GM12878 (cell line): ENCODE measurements at regions not wholly inside any gene's neighbourhood (a gene's known extent, or its start where the extent isn't known, plus 50 kb on each side); places are given as distances from the start of the nearest gene placed in this dataset.

Experiments used
- ATAC-seq: fragments of 200-7000 bp; cut with Tn5 transposase; 3 replicates; pipeline ENCODE4 v1.9.1; 2020; ENCODE audit warnings: mild to moderate bottlenecking, moderate library complexity
- BruUV-seq: library from RNA; stranded (reverse); fragments of 400-500 nt; replicated peaks from 2 replicates; lab custom pipeline; 2021; lab: Mats Ljungman, UMichigan
- CTCF ChIA-PET: fragments of 300-600 bp; sonication (Branson Sonifier 250); formaldehyde crosslinking; extraction: SDS; loops from one replicate; lab custom pipeline; 2021; ENCODE audit warnings: inconsistent platforms; lab: Yijun Ruan, JAX
- POLR2A ChIA-PET: fragments of 350-600 bp; formaldehyde crosslinking; extraction: SDS; loops from one replicate; lab custom pipeline; 2021; ENCODE audit warnings: inconsistent platforms; lab: Charles Lee
- RAD21 ChIA-PET: fragments of 300-600 bp; sonication (Branson Sonifier 250); formaldehyde crosslinking; loops from one replicate; lab custom pipeline; 2023; ENCODE audit warnings: antibody characterized with exemption; ENCODE audit not compliant: unreplicated experiment; lab: Charles Lee
- SMC1A ChIA-PET: fragments of 300-600 bp; sonication (Branson Sonifier 250); formaldehyde crosslinking; loops from one replicate; lab custom pipeline; 2023; ENCODE audit not compliant: unreplicated experiment, uncharacterized antibody; lab: Charles Lee
- DNase-seq: peaks from one replicate; pipeline ENCODE4 v3.0.0-alpha.2; 2011; ENCODE audit warnings: low read depth, low spot score
- FAIRE-seq: peaks from 3 replicates; lab custom pipeline; 2011; peaks lifted over from hg19 to GRCh38; lab: Jason Lieb, UNC
- H2AFZ ChIP-seq: 2 replicates; pipeline ENCODE4 v1.6.0; 2011; ENCODE audit warnings: low read depth, low read length, control low read depth; ENCODE audit not compliant: control insufficient read depth
- H3K27ac ChIP-seq: 2 replicates; pipeline ENCODE4 v1.5.1; 2011; ENCODE audit warnings: control low read depth; ENCODE audit not compliant: control insufficient read depth, insufficient read depth
- H3K27me3 ChIP-seq, 2 experiments: replicated peaks in 1 of 2; 2 replicates each; pipeline versions ENCODE4 v1.6.0 to v1.6.1; 2011; ENCODE audit warnings: low read length in 1 of 2; ENCODE audit not compliant: control insufficient read depth in 2 of 2, insufficient read depth in 2 of 2
- H3K36me3 ChIP-seq, 2 experiments: 2 replicates each; pipeline ENCODE4 v1.5.1; 2011; ENCODE audit warnings: low read length in 1 of 2; ENCODE audit not compliant: control insufficient read depth in 2 of 2, insufficient read depth in 2 of 2
- H3K4me1 ChIP-seq: 2 replicates; pipeline ENCODE4 v1.6.1; 2011; ENCODE audit warnings: mild to moderate bottlenecking, low read length, moderate library complexity, mixed read lengths; ENCODE audit not compliant: control insufficient read depth, insufficient read depth
- H3K4me2 ChIP-seq: 2 replicates; pipeline ENCODE4 v1.6.0; 2011; ENCODE audit warnings: control low read depth; ENCODE audit not compliant: control insufficient read depth, insufficient read depth
- H3K4me3 ChIP-seq: fragments of 200-600 bp; sonication (generic); 2 replicates; pipeline ENCODE4 v1.5.1; 2016
- H3K79me2 ChIP-seq: 2 replicates; pipeline ENCODE4 v1.6.0; 2011; ENCODE audit warnings: low read length; ENCODE audit not compliant: control insufficient read depth, insufficient read depth
- H3K9ac ChIP-seq: 2 replicates; pipeline ENCODE4 v1.8.0; 2011; ENCODE audit warnings: low read length, control low read depth, mixed read lengths; ENCODE audit not compliant: control insufficient read depth, insufficient read depth
- H3K9me3 ChIP-seq: replicated peaks from 3 replicates; pipeline ENCODE4 v1.5.1; 2011; ENCODE audit warnings: mild to moderate bottlenecking, low read length; ENCODE audit not compliant: control insufficient read depth, insufficient read depth
- H4K20me1 ChIP-seq: 2 replicates; pipeline ENCODE4 v1.6.0; 2011; ENCODE audit not compliant: control insufficient read depth, insufficient read depth
- CHD1 ChIP-seq: IDR thresholded peaks from 2 replicates; pipeline ENCODE4 v1.6.1; 2012; ENCODE audit warnings: low read depth, low read length, improper control_type of control experiment
- CHD4 ChIP-seq: fragments of 200-600 bp; sonication (generic); IDR thresholded peaks from 2 replicates; pipeline ENCODE4 v1.6.1; 2016; ENCODE audit warnings: mild to moderate bottlenecking
- EGR1 ChIP-seq, 2 experiments: IDR thresholded peaks; 1 replicate in 1 of 2; 2 replicates in 1 of 2; pipeline ENCODE4 v1.6.1; 2011 to 2012; ENCODE audit warnings: low read depth in 2 of 2, low read length in 2 of 2, borderline replicate concordance in 1 of 2, mild to moderate bottlenecking in 1 of 2, moderate library complexity in 1 of 2
- ETV6 ChIP-seq, 2 experiments: fragments of 450-650 bp in 1 of 2; IDR thresholded peaks in 1 of 2; conservative IDR thresholded peaks in 1 of 2; 2 replicates each; pipeline ENCODE4 v1.6.1; 2014; ENCODE audit warnings: antibody characterized with exemption in 1 of 2, borderline replicate concordance in 1 of 2, low read depth in 1 of 2, mild to moderate bottlenecking in 1 of 2, moderate library complexity in 1 of 2
- JUNB ChIP-seq: IDR thresholded peaks from 2 replicates; pipeline ENCODE4 v1.6.1; 2016; ENCODE audit warnings: antibody characterized with exemption, mild to moderate bottlenecking
- LARP7 ChIP-seq: fragments of 450-650 bp; IDR thresholded peaks from 2 replicates; pipeline ENCODE4 v1.6.1; 2017; ENCODE audit warnings: mild to moderate bottlenecking
- PAX5 ChIP-seq: IDR thresholded peaks from 2 replicates; pipeline ENCODE4 v1.6.1; 2011; ENCODE audit warnings: low read depth, low read length, borderline replicate concordance
- PAX8 ChIP-seq: fragments of 450-650 bp; IDR thresholded peaks from 2 replicates; pipeline ENCODE4 v1.6.1; 2017; ENCODE audit warnings: mild to moderate bottlenecking, moderate library complexity
- POLR2AphosphoS2 ChIP-seq: IDR thresholded peaks from 2 replicates; pipeline ENCODE4 v1.6.1; 2011; ENCODE audit warnings: low read depth, mild to moderate bottlenecking, low read length, improper control_type of control experiment, moderate library complexity
- RELA ChIP-seq: fragments of 450-650 bp; IDR thresholded peaks from 2 replicates; pipeline ENCODE4 v1.8.0; 2014; ENCODE audit warnings: borderline replicate concordance; ENCODE audit not compliant: partially characterized antibody
- SMAD1 ChIP-seq: fragments of 450-650 bp; IDR thresholded peaks from 2 replicates; pipeline ENCODE4 v1.6.1; 2018; ENCODE audit warnings: mild to moderate bottlenecking, low read depth; ENCODE audit not compliant: partially characterized antibody
- TARDBP ChIP-seq: IDR thresholded peaks from 2 replicates; pipeline ENCODE4 v1.6.1; 2016; ENCODE audit warnings: borderline replicate concordance
- TCF7 ChIP-seq: IDR thresholded peaks from 2 replicates; pipeline ENCODE4 v1.6.1; 2014; ENCODE audit warnings: antibody characterized with exemption, borderline replicate concordance
- WGBS: methylation state at CpG from one replicate; pipeline ENCODE4 v1.1.6; 2016; ENCODE audit warnings: low lambda C conversion rate; ENCODE audit not compliant: insufficient replicate concordance, insufficient coverage; ENCODE audit errors: missing lambda C conversion rate; 5-methylcytosine and 5-hydroxymethylcytosine counted together
- in situ Hi-C: fragments of 300-500 bp; cut with MboI; formaldehyde crosslinking; loops from 9 replicates; pipeline ENCODE4 v1.14.3; 2018; ENCODE audit warnings: mixed read lengths
- intact Hi-C: fragments of 100-400 bp; cut with micrococcal nuclease; formaldehyde crosslinking; loops from one replicate; pipeline ENCODE4 v1.14.2; 2022; ENCODE audit not compliant: unreplicated experiment
- TF ChIP-seq, protein P1 (sequence below): fragments of 450-650 bp; IDR thresholded peaks from 2 replicates; pipeline ENCODE4 v1.6.1; 2017; ENCODE audit warnings: mild to moderate bottlenecking, low read depth, inconsistent platforms; ENCODE audit not compliant: poor library complexity, severe bottlenecking
- TF ChIP-seq, protein P2 (sequence below): fragments of 450-650 bp; IDR thresholded peaks from 2 replicates; pipeline ENCODE4 v1.6.1; 2016; ENCODE audit warnings: mild to moderate bottlenecking, moderate library complexity, borderline replicate concordance

DNA sequence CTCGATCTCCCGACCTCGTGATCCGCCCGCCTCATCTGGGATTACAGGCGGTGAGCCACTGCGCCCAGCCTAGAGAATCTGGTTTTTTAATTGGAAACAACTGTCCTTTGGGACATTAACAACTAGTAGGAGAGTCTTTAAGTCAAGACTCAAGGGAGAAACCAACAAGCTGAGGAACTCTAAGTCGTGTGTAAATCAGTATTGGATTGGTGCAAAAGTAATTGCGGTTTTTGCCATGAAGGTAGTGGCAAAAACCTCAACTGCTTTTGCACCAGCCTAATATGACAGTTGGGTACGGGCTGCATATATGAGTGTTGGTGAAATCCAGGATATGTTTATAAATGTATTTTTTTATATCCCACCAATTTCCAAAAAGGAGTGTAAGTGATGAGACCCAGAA, 113.9 kb upstream of the PLXNA4 start (continued):
- TF ChIP-seq TCF7, result no peak

DNA sequence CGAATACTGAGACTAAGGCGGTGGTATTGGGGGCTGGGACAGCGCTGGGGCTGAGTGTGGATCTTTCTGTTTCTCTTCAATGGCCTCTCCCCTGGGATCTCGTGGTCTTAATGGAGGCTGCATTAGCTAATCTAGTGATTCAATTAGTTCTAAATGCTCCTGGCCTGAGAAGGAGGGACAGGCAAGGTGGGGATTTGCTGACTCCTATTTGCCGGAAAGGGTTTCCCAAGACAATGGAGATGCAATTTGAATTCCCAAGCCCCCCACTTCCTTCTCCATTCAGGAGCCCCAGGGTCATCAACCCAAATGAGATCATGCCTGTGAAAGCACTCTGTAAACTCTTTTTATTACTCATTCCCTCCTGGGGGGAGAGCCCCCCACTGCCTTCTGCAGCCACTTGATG, 111.7 kb upstream of the PLXNA4 start:
- no TSS peak for BruUV-seq
- CTCF ChIA-PET, result no interaction called here

More for the DNA sequence above, 111.7 kb upstream of the PLXNA4 start:
- intact Hi-C loops, result no loop called here
- Histone ChIP-seq H3K4me3 (no peak overlapping the region), H3K4me2 (no peak overlapping the region), H3K4me1 (no peaks in the 10 kb centered on the region), H3K27ac (no peak overlapping the region), H4K20me1 (no peaks in the 10 kb centered on the region), H3K9me3 (no peaks in the 10 kb centered on the region), H3K36me3 (no peaks in the 10 kb centered on the region), H3K79me2 (no peaks in the 10 kb centered on the region), H2AFZ (no peak overlapping the region), H3K9ac (no peak overlapping the region), H3K27me3 (no peaks in the 10 kb centered on the region; a peak in 1 of 4 replicates)
- FAIRE-seq (no peak), ATAC-seq (no peak), DNase-seq (no peak)
- TF ChIP-seq PAX8, result no peak
- no peak for TF ChIP-seq EGR1 (IDR thresholded peaks at IDR 0.05; ENCODE audit: borderline replicate concordance in 1 of 2, low read depth in 2 of 2, low read length in 2 of 2)
- TF ChIP-seq LARP7, result no peak
- TF ChIP-seq ETV6 (conservative IDR thresholded peaks at IDR 0.05 in 1 of 2, IDR thresholded peaks at IDR 0.05 in 1 of 2; ENCODE audit: borderline replicate concordance in 1 of 2, low read depth in 1 of 2), result no peak
- TF ChIP-seq, protein P1, sequence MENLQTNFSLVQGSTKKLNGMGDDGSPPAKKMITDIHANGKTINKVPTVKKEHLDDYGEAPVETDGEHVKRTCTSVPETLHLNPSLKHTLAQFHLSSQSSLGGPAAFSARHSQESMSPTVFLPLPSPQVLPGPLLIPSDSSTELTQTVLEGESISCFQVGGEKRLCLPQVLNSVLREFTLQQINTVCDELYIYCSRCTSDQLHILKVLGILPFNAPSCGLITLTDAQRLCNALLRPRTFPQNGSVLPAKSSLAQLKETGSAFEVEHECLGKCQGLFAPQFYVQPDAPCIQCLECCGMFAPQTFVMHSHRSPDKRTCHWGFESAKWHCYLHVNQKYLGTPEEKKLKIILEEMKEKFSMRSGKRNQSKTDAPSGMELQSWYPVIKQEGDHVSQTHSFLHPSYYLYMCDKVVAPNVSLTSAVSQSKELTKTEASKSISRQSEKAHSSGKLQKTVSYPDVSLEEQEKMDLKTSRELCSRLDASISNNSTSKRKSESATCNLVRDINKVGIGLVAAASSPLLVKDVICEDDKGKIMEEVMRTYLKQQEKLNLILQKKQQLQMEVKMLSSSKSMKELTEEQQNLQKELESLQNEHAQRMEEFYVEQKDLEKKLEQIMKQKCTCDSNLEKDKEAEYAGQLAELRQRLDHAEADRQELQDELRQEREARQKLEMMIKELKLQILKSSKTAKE, result no peak
- TF ChIP-seq RELA, result no peak
- TF ChIP-seq JUNB, result no peak
- no peak for TF ChIP-seq TCF7
- no peak for TF ChIP-seq PAX5
- TF ChIP-seq CHD4, result no peak
- no peak for TF ChIP-seq SMAD1
- no peak for TF ChIP-seq CHD1
- no peak for TF ChIP-seq TARDBP
- TF ChIP-seq, protein P2, sequence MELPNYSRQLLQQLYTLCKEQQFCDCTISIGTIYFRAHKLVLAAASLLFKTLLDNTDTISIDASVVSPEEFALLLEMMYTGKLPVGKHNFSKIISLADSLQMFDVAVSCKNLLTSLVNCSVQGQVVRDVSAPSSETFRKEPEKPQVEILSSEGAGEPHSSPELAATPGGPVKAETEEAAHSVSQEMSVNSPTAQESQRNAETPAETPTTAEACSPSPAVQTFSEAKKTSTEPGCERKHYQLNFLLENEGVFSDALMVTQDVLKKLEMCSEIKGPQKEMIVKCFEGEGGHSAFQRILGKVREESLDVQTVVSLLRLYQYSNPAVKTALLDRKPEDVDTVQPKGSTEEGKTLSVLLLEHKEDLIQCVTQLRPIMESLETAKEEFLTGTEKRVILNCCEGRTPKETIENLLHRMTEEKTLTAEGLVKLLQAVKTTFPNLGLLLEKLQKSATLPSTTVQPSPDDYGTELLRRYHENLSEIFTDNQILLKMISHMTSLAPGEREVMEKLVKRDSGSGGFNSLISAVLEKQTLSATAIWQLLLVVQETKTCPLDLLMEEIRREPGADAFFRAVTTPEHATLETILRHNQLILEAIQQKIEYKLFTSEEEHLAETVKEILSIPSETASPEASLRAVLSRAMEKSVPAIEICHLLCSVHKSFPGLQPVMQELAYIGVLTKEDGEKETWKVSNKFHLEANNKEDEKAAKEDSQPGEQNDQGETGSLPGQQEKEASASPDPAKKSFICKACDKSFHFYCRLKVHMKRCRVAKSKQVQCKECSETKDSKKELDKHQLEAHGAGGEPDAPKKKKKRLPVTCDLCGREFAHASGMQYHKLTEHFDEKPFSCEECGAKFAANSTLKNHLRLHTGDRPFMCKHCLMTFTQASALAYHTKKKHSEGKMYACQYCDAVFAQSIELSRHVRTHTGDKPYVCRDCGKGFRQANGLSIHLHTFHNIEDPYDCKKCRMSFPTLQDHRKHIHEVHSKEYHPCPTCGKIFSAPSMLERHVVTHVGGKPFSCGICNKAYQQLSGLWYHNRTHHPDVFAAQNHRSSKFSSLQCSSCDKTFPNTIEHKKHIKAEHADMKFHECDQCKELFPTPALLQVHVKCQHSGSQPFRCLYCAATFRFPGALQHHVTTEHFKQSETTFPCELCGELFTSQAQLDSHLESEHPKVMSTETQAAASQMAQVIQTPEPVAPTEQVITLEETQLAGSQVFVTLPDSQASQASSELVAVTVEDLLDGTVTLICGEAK, result no peak
- TF ChIP-seq POLR2AphosphoS2, result no peak
- ChIA-PET SMC1A (interaction anchor here (1.1 kb wide), 1 partner anchor 22 kb away, joined by 3 read pairs; no protein-coding TSS in a partner anchor), POLR2A (no interaction called here), RAD21 (no interaction called here)
- 18% methylated on average over 5 of the region's 5 CpGs for WGBS
- in situ Hi-C loops, result no loop called here
